Stomach (tissue), 4 donors: ENCODE measurements at regions not wholly inside any gene's neighbourhood (a gene's known extent, or its start where the extent isn't known, plus 50 kb on each side); places are given as distances from the start of the nearest gene placed in this dataset.

Source experiments
- CTCF ChIP-seq, 7 experiments: fragments of 450-650 bp in 4 of 7; fragments of 200-600 bp in 3 of 7; sonication (generic) in 3 of 7; IDR thresholded peaks; one replicate each; pipeline ENCODE4 v1.5.1; 2016 to 2019; ENCODE audit warnings: antibody characterized with exemption in 7 of 7, control low read depth in 2 of 7, mild to moderate bottlenecking in 1 of 7
- POLR2A ChIP-seq, 4 donors: fragments of 450-650 bp; IDR thresholded peaks; one replicate each; pipeline ENCODE4 v1.6.1; 2016; ENCODE audit warnings: antibody characterized with exemption in 4 of 4, control low read depth in 2 of 4, mild to moderate bottlenecking in 1 of 4, moderate library complexity in 1 of 4
- POLR2AphosphoS5 ChIP-seq, 3 donors: sonication (generic); formaldehyde crosslinking; IDR thresholded peaks; one replicate each; pipeline ENCODE4 v1.6.1; 2016; ENCODE audit warnings: antibody characterized with exemption in 3 of 3

- TF ChIP-seq CTCF (IDR thresholded peaks at IDR 0.05), result no peak
- no peak for TF ChIP-seq POLR2A (IDR thresholded peaks at IDR 0.05)
- TF ChIP-seq POLR2AphosphoS5 (IDR thresholded peaks at IDR 0.05), result no peak
These were observed 347.9 kb upstream of the NCAM1 start for GRCh38 chr11:112613051-112613972.
